ENCODE measurements at regions not wholly inside any gene's neighbourhood (a gene's known extent, or its start where the extent isn't known, plus 50 kb on each side); places are given as distances from the start of the nearest gene placed in this dataset.
"Not testable (repeated sequence)": the region's sequence is repeated elsewhere in the genome, so short reads cannot be mapped to it uniquely, and the experiment has no call there.

DNA sequence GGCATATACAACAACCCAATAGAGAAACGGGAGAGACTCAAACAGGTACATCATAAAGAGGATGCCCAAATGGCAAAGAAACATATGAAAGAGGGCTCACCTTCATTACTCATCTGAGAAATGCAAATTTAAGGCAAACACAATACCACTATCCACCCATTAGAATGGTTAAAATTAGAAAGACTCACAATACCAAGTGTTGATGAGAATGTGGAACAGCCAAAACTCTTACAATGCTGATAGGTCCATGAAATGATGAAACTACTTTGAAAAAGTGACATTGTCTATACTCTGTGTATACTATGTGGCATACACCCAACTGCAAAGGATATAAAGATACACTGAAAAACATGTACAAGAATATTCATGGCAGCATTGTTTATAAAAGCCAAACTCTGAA, 96.2 kb upstream of the TSHZ3 start:
- DNase-seq (ENCODE audit: low read depth in 2 of 3, low spot score in 1 of 3), result no peak

DNA sequence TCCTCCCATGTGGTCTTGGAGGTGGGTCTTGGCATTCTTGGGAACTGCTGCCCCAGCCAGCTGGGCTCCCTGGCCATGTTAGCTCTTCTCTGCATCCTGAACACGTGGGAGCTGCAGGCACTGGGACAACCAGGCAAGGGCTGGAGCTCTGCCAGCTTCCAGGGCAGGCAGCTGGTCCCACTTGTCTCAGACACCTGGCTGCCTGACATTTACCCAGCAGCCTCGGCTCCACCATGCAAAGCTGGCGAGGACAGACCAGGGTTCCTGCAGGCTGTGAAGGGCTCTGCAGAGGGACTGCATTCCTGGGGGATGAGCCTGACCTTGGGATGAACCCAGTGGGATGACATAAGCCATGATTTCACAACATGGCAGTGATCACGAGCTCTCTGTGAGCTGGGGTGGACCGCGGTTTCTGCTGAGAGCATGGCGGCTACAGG, 99.0 kb upstream of the TSHZ3 start:
- no peak for DNase-seq (ENCODE audit: low read depth in 2 of 3, low spot score in 1 of 3)

DNA sequence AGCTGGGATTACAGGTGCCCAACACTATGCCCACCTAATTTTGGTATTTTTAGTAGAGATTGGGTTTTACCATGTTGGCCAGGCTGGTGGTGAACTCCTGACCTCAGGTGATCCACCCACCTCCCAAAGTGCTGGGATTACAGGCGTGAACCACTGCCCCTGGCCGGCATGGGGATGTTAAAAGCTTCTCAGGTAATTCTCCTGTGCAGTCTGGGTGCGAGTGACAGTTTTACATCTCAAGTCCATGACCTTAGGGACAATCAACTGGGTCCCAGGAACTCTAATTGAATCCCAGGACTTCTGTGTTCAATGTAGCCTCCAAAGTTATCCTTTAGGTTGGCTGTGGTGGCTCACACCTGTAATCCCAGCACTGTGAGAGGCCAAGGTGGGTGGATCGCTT, 100.1 kb upstream of the TSHZ3 start:
- no peak for DNase-seq (ENCODE audit: low read depth in 2 of 3, low spot score in 1 of 3)

DNA sequence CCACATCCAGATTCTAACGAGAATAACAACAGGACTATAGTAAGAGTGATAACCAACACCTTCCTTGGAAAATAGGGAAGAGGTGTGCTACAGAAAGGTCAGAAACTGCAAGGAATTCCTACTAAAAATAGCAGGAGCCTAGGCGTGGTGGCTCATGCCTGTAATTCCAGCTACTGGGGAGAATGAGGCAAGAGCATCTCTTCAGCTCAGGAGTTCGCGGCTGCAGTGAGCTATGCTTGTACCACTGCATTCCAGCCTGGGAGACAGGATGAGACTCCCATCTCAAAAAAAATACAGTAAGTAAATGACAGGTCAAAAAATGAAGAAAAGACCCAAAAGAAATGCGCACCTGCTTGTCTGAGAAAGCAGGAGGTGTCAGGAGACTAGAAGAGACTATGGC, 101.5 kb upstream of the TSHZ3 start:
- no peak for DNase-seq (ENCODE audit: low read depth in 2 of 3, low spot score in 1 of 3)

DNA sequence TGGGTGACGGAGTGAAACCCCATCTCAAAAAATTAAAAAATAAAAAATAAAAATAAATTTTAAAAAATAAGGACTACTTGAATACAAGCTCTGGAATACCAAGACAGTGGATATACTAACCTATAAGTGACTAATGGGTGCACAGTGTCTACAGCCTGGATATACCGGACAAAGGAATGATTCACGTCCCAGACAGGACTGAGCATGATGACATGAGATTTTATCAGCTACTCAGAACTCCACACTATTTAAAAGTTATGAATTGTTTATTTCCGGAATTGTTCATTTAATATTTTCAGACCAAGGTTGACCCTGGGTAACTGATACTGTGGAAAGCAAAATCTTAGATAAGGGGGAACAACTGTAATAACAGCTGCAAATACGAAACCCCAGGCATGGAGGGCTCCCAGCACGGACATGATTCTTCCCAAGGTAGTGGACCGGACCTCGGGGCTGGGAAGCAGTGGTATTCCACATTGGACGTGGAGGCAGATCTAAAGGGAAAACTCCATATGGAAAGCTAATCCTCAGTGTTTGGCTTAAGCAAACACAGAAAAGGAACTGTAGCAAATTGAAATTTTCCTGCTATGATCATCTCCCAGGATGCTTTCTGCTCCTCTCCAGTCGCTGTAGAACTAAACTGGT, 102.6 kb upstream of the TSHZ3 start:
- DNase-seq (ENCODE audit: low read depth in 2 of 3, low spot score in 1 of 3), result no peak

DNA sequence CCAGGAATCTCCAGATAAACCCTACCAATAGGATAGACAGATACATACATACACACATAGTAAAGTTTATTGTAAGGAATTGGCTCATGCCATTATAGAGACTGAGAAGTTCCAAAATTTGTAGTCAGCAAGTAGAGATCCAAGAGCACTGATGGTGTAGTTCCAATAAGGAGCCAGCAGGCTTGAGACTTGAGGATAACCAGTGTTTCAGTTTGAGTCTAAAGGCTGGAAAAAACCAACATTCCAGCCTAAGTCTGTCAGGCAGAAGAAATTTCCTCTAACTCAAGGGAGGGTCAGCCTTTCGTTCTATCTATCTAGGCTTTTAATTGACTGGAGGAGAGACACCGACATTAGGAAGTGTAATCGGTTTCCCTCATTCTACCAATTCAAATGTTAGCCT, 110.2 kb upstream of the TSHZ3 start:
- DNase-seq (ENCODE audit: low read depth in 2 of 3, low spot score in 1 of 3), result no peak

DNA sequence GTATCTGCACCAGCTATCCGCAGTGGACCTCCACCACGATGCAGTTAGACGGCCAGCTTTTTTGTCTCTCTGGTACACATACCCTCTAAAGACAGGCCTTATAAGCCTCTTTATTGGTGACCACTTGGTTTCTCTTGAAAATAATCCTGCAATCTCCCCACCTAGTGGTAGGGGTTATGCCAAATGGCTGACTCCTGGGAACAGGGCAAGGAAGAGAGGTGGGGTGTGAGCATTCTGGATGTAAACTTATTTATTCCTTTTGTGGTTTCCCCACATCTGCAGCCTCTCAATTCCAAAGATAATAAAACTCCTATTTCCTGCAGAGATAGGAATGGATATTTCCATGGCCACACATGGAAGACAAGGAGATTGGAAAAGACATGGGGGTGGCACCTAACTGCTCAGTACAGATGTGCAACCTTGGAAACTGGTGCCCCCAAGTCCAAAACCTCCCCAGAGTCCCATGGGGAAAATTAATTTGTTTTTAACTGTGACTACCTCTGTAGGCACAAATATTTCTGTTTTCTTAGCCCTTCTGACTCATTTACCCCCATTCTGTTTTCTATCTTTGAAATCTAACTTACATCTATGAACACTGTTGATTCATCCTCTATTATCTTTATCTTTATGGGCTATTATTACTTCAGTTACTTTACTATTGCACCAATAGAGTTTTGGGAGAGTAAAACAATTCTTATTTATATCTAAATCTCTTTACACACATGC, 112.7 kb upstream of the TSHZ3 start:
- DNase-seq (ENCODE audit: low read depth in 2 of 3, low spot score in 1 of 3), result no peak

DNA sequence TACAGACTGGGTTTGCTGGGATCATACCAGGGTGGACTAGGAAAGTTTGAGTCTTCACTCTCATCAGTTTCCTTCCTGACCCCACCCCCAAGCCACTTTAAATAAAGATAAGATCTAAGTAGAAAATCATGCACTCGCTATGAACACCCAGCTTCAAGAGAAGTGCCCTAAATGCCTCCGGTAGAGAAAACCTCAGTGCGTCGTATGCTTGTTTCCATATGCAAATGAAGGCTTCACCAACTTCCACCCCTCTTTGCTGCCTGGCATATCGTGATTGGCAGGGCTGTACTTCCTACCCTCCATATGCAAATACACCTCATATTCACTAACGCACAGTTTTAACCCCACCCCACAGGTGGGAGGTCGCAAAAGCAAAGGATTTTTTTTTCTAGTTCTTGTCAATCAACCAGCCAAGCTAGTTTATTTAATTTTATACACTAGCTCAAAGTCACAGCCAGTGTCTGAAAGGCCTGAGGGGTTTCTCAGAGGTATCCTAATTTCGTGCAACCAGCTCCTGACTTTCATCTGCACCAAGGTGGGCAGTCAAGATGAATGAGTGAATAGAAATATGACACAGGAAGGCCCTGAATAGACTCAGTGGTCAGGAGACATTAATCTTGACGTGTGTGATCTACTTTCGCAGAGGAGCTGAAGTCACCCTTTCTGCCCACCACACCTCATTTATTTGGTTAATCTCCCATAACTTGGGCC, 121.1 kb upstream of the TSHZ3 start:
- DNase-seq (ENCODE audit: low read depth in 2 of 3, low spot score in 1 of 3), result no peak

DNA sequence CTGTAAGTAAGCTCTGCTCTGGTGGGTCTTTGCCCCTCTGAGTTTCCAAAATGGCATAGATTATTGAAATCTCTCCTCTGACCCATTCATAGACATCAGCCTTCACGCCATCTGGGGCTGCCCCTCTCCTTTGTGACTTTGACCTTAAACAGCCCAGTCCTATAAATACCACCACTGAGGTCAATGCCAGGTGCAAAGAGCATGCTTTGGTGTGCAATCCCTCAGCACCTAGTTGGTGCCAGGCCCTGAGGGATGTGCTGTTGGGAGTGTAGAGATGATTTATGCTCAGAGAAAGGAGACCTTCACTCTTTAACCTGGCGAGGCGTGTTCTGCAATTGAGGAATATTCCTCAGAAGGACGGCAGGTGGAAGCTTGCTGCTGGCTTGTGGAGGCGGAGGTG, 121.7 kb upstream of the TSHZ3 start:
- DNase-seq (ENCODE audit: low read depth in 2 of 3, low spot score in 1 of 3), result no peak

DNA sequence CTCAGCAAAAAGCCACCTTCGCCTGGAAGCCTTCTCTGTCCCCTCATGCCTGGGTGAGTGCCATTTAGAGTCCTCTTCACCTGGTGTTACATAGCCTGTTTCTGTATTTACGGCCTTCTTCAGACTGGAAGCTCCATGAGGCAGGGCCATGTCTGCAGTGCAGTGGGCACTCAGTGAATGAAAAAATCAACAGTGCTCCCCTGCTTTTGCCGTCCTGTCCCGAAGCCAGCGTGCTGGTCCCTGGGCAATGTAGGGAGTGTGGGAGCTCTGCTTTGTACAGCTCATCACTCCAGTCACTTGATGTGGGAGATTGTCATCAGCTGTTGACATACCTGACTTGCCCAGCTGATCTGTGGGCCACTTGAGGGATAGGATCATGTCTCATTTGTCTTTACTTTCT, 129.0 kb upstream of the TSHZ3 start:
- no peak for DNase-seq (ENCODE audit: low read depth in 2 of 3, low spot score in 1 of 3)

DNA sequence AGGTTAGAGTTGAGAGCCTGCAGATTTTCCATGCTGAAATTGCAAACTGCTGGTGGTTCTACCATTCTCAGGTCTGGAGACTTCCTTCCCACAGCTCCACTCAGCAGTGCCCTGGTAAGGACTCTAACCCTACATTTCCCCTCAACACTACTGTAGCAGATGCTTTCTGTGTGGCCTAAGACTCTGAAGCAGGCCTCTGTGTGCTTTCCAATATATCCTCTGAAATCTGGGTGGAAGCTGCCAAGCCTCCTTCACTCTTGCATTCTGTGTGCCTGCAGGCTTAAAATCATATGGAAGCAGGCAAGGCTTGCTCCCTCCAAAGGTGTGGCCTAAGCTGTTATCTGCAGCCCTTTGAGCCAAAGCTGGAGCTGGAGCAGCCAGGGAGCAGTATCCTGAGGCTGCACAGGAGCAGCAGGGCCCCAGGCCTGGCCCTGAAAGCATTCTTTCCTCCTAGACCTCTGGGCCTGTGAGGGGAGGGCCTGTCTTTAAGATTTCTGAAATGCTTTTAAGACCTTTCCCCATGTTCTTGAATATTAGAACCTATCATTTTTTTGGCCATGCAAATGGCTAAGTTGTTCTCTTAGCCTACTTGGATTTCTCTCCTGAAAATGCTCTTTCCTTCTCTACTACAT, 134.1 kb upstream of the TSHZ3 start:
- DNase-seq (ENCODE audit: low read depth in 2 of 3, low spot score in 1 of 3), result no peak

DNA sequence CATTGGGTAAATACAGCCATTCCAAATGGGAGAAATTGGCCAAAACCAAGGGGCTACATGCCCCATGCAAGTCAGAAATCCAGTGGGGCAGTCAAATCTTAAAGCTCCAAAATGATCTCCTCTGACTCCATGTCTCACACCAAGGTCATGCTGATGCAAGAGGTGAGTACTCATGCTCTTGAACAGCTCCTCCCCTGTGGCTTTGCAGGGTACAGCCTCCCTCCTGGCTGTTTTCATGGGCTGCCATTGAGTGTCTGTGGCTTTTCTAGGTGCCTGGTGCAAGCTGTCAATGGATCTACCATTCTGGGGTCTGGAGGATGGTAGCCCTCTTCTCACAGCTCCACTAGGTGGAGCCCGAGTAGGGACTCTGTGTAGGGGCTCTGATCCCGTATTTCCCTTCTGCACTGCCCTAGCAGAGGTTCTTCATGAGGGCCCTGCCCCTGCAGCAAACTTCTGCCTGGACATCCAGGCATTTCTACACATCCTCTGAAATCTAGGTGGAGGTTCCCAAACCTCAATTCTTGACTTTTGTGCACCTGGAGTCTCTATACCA, 135.7 kb upstream of the TSHZ3 start:
- DNase-seq (ENCODE audit: low read depth in 2 of 3, low spot score in 1 of 3), result not testable (repeated sequence)

DNA sequence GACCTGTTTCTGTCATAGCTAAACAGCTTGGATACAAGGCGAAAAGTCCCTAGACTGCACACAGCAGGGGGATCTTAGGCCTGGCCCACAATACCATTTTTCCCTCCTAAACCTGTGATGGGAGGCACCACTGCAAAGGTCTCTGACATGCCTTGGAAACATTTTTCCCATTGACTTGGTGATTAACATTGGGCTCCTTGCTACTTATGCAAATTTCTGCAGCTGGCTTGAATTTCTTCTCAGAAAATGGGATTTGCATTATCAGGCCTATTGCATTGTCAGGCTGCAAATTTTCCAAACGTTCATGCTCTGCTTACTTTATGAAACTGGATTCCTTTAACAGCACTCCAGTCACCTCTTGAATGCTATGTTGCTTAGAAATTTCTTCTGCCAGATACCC, 136.2 kb upstream of the TSHZ3 start:
- no peak for DNase-seq (ENCODE audit: low read depth in 2 of 3, low spot score in 1 of 3)

DNA sequence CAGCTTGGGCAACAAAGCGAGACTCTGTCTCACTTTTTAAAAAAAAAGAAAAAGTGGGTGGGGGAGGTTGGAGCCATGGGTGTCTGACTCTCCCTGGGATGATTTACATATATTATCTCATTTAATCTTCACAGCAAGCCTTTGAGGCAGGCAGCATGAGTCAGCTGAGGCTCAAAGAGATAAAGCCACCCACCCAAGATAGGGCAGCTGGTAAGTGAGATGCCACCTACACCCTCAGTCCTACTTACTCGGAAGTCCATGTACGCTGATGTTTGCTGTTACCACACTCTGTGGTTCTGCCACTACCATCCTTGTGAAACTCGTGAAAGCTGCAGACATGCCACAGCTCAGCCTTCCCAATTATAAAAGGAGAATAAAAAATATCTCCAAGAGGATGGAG, 142.0 kb upstream of the TSHZ3 start:
- DNase-seq (ENCODE audit: low read depth in 2 of 3, low spot score in 1 of 3), result no peak

DNA sequence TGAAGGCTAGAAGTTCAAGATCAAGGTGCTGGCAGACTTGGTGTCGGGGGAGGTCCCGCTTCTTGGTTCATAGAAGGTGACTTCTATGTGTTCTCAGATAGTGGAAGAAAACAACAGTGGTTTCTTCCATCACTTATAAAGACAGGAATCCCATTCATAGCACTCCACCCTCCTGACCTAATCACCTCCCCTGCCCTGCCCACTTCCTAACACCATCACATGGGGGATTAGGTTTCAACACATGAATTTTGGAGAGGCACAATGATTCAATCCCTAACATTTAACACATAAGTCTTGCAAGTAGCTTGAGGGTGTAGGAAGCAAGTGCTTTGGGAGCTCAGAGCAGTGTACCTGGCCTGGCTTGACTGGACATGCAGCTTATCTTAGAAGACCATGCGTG, 142.8 kb upstream of the TSHZ3 start:
- DNase-seq (ENCODE audit: low read depth in 2 of 3, low spot score in 1 of 3), result no peak

DNA sequence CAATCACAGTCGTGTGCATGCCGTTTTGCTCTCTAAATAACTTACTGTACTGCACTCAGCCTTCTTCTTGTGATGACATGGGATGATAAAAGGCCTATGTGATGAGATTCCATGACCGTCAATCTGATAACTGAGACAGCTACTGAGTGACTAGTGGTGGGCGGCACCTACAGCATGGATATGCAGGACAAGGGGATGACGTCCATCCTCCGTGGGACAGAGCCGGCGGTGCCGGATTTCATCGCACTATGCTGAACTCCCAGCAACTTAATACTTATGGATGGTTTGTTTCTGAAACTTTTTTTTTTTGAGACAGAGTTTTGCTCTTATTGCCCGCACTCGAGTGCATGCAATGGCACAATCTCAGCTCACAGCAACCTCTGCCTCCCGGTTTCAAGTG, 146.8 kb upstream of the TSHZ3 start:
- no peak for DNase-seq (ENCODE audit: low read depth in 2 of 3, low spot score in 1 of 3)

DNA sequence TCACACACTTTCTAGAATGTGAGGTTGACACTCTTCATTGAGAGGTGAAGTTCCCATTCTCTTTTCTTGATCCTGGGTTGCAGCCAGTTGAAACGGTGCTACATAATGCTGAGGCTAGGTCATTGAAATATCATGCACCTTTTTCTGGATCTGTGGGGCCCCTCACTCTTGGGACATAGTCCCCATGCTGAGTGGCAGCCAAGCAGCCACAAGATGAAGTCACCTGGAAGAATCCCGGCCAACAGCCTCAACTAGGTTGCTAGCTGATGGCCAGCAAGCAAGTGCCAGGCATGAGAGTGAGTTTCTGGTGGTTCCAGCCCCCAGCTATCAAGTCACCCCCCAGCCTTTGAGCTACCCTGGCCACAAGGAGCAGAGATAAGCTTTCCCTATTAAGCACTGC, 148.5 kb upstream of the TSHZ3 start:
- DNase-seq (ENCODE audit: low read depth in 2 of 3, low spot score in 1 of 3), result no peak

DNA sequence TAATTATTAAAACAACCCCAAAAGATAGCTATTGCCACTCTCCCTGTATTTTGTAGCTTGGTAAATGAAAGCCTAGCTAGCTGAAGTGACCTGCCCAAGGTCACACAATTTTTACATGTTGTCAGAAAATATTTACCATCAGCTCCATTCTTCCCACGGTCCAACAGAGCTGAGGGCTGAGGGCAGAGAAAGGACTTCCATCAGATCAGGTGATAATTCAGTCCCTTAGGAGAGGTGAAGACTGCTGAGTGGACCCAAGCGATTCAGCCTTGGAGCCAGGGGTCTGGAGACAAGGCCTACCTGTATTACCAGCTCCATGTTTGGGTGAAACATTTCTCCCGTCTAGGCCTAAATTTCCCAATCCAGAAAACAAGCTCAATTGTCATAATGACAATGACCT, 149.5 kb upstream of the TSHZ3 start:
- DNase-seq (ENCODE audit: low read depth in 2 of 3, low spot score in 1 of 3), result no peak

DNA sequence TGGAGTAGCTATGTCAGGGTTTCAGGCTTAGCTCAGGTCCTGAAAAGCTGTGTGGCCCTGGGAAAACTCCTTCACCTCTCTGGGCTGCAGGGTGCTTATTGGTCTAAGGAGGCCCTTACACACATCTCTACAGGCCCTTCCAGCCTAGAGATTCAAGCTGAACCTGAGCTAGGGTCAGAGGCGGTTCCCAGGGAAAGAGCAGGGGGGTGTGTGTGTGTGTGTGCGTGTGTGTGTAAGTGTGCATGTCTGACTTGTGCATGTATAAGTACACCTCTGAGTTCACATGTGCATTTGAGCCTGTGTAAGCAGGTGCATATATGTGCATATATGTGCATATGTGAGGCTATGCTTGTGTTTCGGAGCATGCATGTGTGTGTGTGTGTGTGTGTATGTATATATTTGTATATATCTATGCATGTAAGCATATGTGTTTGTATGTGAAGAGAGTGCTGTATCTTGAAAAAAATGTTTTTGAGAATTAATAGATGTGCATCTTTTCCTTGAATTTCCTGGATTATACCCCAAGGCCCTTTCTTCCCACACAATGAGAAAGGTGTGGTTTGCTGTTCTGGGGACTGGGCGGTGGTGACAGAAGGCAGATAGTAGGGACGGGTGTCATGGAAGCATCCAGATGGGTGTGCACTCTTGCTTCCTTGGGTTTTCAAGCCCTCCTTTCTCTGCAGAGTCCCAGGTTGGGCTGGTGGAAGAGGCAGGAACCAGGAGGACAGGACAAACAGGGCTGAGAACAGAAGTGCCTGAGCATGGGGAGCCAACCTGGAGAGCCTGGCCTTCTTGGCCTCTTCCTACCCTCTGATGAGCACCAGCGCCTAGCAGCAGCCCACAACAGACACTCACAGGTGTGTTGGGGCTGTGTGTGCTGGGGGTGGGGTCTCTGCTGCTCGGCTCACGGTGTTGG, 150.3 kb upstream of the TSHZ3 start:
- DNase-seq (ENCODE audit: low read depth in 2 of 3, low spot score in 1 of 3), result no peak

DNA sequence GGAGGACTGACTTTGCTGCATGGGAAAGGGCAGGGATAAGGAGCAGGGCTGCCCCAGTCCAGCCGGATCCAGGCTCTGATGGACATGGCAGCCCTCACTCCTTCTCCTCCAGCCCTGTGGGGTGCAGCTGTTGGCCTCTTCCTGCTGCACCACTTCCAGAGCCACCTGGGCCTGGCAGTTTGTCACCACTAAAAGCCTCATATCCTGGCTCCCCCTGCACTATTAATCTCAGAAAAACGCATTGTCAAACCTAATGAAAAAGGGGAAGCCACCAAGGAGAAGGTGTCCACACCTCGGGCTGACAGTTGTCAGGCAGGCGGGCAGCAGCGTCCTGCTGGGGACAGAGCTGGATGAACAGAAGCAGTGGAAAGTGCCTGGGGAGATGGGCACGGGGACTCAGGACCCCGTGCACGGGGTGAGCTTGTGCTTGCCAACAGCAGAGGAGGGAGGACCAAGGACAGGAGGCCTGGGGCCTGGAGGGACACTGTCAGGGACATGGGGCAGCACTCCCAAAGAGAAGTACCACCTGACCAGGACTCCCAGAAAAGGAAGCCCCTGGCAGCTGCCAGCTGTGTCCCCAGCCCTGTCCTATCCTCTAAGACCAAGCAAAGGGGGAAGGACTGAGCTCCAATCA, 151.1 kb upstream of the TSHZ3 start:
- DNase-seq (ENCODE audit: low read depth in 2 of 3, low spot score in 1 of 3), result no peak

All from stimulated activated CD4-positive, alpha-beta T cell treated with anti-CD3 and anti-CD28 coated beads, Interleukin-12 subunit alpha, Interleukin-12 subunit beta, amount 100 ng/mL, for 48 hours (primary cell).